Astrocyte of the spinal cord (primary cell): ENCODE measurements at regions not wholly inside any gene's neighbourhood (a gene's known extent, or its start where the extent isn't known, plus 50 kb on each side); places are given as distances from the start of the nearest gene placed in this dataset.

Experiments
- DNase-seq: peaks from one replicate; pipeline ENCODE4 v3.0.0; 2011; ENCODE audit warnings: low read depth, low spot score
- H3K4me3 ChIP-seq: 2 replicates; pipeline ENCODE4 v1.5.1; 2011; ENCODE audit warnings: low read depth, mild to moderate bottlenecking, low read length, moderate library complexity
- CTCF ChIP-seq: IDR thresholded peaks from 2 replicates; pipeline ENCODE4 v1.5.1; 2012; ENCODE audit warnings: low read depth, mild to moderate bottlenecking, low read length, inconsistent platforms
- in situ Hi-C: cut with HindIII; loops from 2 replicates; pipeline ENCODE4 v1.10.0; 2017; ENCODE audit warnings: low sequenced_read_pairs

- no peak overlapping the region for H3K4me3 ChIP-seq
- no peak for DNase-seq
- in situ Hi-C loops = no loop called here
- no peak for TF ChIP-seq CTCF
These were observed 173.6 kb upstream of the MAP3K1 start for GRCh38 chr5:56641635-56642260.

DNA sequence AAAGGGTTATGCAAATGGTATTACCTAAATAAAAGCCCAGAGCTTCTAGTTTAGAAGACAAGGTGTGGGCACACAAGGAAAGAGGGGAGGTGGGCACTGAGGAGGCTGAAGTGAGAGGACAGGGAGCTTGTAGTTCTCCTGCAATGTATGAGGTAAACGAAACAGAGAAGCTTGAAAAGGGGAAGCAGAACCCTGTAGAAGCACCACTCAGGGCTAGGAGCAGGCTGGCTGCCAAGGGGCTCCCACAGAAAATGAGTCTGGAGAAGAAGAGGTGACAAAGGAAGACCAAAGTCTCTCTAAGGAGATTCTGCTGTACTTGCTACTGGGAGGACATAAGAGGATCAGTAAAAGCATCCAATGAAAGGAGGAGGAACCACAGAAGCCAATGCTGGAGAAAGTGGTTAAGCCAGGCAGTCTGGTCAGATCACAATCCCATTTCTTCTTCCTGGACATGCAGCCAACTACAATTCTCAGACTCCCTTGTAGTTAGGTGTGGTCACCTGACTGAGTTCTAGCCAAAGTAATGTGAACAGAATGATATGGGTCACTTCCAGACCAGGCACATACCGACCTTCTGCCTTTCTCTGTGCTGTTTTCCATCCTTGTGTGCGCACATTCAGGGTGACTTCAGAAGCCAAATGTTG, 174.5 kb upstream of the MAP3K1 start:
- TF ChIP-seq CTCF = no peak
- no peak for DNase-seq
- in situ Hi-C loops = no loop called here
- no peak overlapping the region for H3K4me3 ChIP-seq

GRCh38 chr5:56639476-56639875, 175.9 kb upstream of the MAP3K1 start:
- in situ Hi-C loops = no loop called here

DNA sequence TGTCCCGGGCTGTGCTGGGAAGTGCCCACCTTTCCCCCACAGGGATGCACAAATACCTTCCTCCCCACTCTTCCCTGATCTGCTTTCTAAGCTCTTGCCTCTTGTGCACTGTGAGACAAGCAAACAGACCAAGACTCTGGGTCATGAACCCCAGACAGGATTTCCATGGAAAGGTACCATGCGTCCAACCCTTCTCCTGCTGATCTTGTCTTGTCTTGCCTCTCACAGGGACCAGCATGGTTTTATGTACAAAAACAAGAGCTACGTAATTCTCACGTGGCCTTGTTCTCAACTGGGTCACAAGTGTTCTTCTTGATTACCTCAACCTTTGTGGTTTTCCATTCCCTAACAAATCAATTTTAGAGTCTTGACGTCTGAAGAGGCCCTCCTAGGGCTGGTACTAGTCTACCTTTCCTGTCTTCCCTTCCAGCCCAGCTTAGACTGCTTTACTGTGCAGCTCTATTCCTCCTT, 176.5 kb upstream of the MAP3K1 start:
- in situ Hi-C loops = no loop called here
- no peak for DNase-seq
- H3K4me3 ChIP-seq = no peak overlapping the region
- no peak for TF ChIP-seq CTCF

More at GRCh38 chr5:56639476-56639875, 175.9 kb upstream of the MAP3K1 start:
- no peak overlapping the region for H3K4me3 ChIP-seq
- no peak for TF ChIP-seq CTCF
- no peak for DNase-seq

DNA sequence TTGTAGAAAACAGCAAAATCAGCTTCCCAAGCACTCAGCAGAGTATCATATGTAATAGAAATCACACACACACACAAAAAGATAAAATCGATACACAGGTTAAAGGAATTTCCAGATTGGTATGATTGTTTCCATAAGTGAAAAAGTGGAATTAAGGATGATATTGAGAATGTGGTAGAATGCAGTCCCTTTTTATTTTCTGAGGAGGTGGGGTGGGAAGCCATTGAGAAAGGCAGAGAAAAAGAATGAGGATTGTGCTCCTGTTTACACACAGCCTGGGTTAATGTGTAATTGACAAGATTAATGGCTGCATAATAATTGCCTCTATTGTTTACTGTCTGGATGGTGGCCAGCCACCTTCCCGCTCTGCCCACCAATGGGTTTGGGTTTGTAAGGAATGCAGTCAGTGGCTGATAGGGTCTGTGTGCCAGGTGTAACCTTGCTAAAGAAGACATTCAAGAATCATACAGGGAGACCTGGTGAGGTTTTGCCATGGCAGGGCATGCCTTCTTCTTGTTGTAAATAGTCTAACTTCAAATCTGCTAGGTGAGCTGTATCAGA, 177.2 kb upstream of the MAP3K1 start:
- TF ChIP-seq CTCF = no peak
- H3K4me3 ChIP-seq = no peak overlapping the region
- DNase-seq = no peak
- in situ Hi-C loops = no loop called here

DNA sequence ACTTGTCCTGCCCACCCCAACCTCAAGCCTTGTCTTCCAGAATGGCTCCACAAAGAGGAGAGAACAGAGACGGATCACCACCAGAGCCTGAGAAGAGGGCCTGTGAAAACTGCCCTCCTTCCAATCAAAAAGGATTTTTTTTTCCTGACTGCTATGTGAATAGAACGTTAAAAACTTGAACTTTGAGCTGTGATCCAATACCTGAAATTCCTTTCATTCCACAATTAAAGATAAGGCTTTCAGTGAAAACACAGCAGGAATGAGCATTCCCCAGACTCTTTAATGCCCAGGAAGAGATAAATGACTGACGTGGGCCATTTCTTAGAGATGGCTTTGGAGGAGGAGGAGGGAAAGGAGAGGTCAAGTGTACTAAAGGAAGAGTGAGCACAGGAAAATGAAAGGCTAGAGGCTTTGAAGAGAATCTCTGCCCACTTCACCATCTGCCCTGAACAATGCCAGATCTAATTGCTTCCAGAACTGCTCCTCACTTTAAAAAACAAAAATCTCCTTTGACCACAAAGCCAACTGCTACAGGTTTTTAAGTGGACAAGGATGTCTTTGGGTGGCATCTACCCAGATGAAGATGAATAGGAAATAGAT, 177.9 kb upstream of the MAP3K1 start:
- in situ Hi-C loops = no loop called here
- no peak for TF ChIP-seq CTCF
- peak; percentile 43 for DNase-seq
- H3K4me3 ChIP-seq = no peak overlapping the region
